Ishikawa (cell line): ENCODE measurements at regions not wholly inside any gene's neighbourhood (a gene's known extent, or its start where the extent isn't known, plus 50 kb on each side); places are given as distances from the start of the nearest gene placed in this dataset.

ENCODE experiments used
- CEBPB ChIP-seq: IDR thresholded peaks from 2 replicates; pipeline ENCODE4 v1.6.1; 2012
- CREB1 ChIP-seq: IDR thresholded peaks from 2 replicates; pipeline ENCODE4 v1.6.1; 2012; ENCODE audit warnings: low read depth
- EGR1 ChIP-seq: IDR thresholded peaks from 2 replicates; pipeline ENCODE4 v1.6.1; 2012
- EP300 ChIP-seq: IDR thresholded peaks from 2 replicates; pipeline ENCODE4 v1.6.1; 2012; ENCODE audit warnings: borderline replicate concordance
- FOXM1 ChIP-seq: IDR thresholded peaks from 2 replicates; pipeline ENCODE4 v1.6.1; 2012; ENCODE audit warnings: low read depth, borderline replicate concordance
- MAX ChIP-seq: IDR thresholded peaks from 2 replicates; pipeline ENCODE4 v1.6.1; 2012
- NFIC ChIP-seq: IDR thresholded peaks from 2 replicates; pipeline ENCODE4 v1.6.1; 2012
- RAD21 ChIP-seq: IDR thresholded peaks from 2 replicates; pipeline ENCODE4 v1.6.1; 2012; ENCODE audit warnings: low read depth
- REST ChIP-seq: IDR thresholded peaks from 2 replicates; pipeline ENCODE4 v1.6.1; 2012; ENCODE audit warnings: low read depth, mild to moderate bottlenecking
- TAF1 ChIP-seq: IDR thresholded peaks from 2 replicates; pipeline ENCODE4 v1.6.1; 2012; ENCODE audit warnings: low read depth, mild to moderate bottlenecking
- TCF12 ChIP-seq: IDR thresholded peaks from 2 replicates; pipeline ENCODE4 v1.6.1; 2012; ENCODE audit warnings: low read depth
- TEAD4 ChIP-seq: IDR thresholded peaks from 2 replicates; pipeline ENCODE4 v1.6.1; 2012
- USF1 ChIP-seq: IDR thresholded peaks from 2 replicates; pipeline ENCODE4 v1.6.1; 2012
- YY1 ChIP-seq: IDR thresholded peaks from 2 replicates; pipeline ENCODE4 v1.6.1; 2012; ENCODE audit warnings: low read depth
- ZBTB7A ChIP-seq: IDR thresholded peaks from 2 replicates; pipeline ENCODE4 v1.6.1; 2012; ENCODE audit warnings: low read depth

- no peak for TF ChIP-seq ZBTB7A
- TF ChIP-seq YY1 = no peak
- no peak for TF ChIP-seq CREB1
These were observed 699.7 kb downstream of the DHX35 start for GRCh38 chr20:39661833-39662232.

- TF ChIP-seq RAD21 (no peak), FOXM1 (no peak), NFIC (no peak), TEAD4 (no peak), CEBPB (no peak), CREB1 (no peak)
These were observed 698.8 kb downstream of the DHX35 start for GRCh38 chr20:39660965-39661364.

GRCh38 chr20:39660226-39660625, 698.1 kb downstream of the DHX35 start:
- TF ChIP-seq FOXM1 = no peak
- no peak for TF ChIP-seq ZBTB7A
- TF ChIP-seq TCF12 = no peak
- no peak for TF ChIP-seq REST
- TF ChIP-seq MAX = no peak
- no peak for TF ChIP-seq CEBPB
- TF ChIP-seq EP300 = no peak
- no peak for TF ChIP-seq TAF1
- TF ChIP-seq RAD21 = no peak
- TF ChIP-seq USF1 = no peak
- TF ChIP-seq NFIC = no peak
- TF ChIP-seq TEAD4 = no peak
- no peak for TF ChIP-seq CREB1
- no peak for TF ChIP-seq YY1
- no peak for TF ChIP-seq EGR1

GRCh38 chr20:39658662-39659409, 696.7 kb downstream of the DHX35 start:
- TF ChIP-seq NFIC (no peak), MAX (no peak), RAD21 (no peak), TCF12 (no peak), CEBPB (no peak), CREB1 (no peak), TEAD4 (no peak)

GRCh38 chr20:39654171-39654570, 692.0 kb downstream of the DHX35 start:
- TF ChIP-seq YY1 = no peak
- TF ChIP-seq TEAD4 = no peak
- no peak for TF ChIP-seq TAF1
- TF ChIP-seq FOXM1 = no peak
- no peak for TF ChIP-seq ZBTB7A
- no peak for TF ChIP-seq CREB1

GRCh38 chr20:39651645-39652325, 689.6 kb downstream of the DHX35 start:
- TF ChIP-seq RAD21 (no peak), FOXM1 (no peak), REST (no peak), NFIC (no peak), TCF12 (no peak), EP300 (no peak), ZBTB7A (no peak), USF1 (no peak), CREB1 (no peak), TEAD4 (no peak)
